Retinal pigment epithelial cell (primary cell): ENCODE measurements at regions not wholly inside any gene's neighbourhood (a gene's known extent, or its start where the extent isn't known, plus 50 kb on each side); places are given as distances from the start of the nearest gene placed in this dataset.

Experiments used
- DNase-seq: peaks from one replicate; pipeline ENCODE4 v3.0.0-alpha.2; 2010; ENCODE audit warnings: low read depth
- H3K4me3 ChIP-seq: 2 replicates; pipeline ENCODE4 v1.5.1; 2011; ENCODE audit warnings: mild to moderate bottlenecking, low read length, control low read depth, moderate library complexity
- TF ChIP-seq, protein P1 (sequence below): conservative IDR thresholded peaks from 2 replicates; pipeline ENCODE4 v1.5.1; 2011; ENCODE audit warnings: low read depth, low read length, control low read depth, inconsistent platforms

- DNase-seq: no peak
- TF ChIP-seq, protein P1, sequence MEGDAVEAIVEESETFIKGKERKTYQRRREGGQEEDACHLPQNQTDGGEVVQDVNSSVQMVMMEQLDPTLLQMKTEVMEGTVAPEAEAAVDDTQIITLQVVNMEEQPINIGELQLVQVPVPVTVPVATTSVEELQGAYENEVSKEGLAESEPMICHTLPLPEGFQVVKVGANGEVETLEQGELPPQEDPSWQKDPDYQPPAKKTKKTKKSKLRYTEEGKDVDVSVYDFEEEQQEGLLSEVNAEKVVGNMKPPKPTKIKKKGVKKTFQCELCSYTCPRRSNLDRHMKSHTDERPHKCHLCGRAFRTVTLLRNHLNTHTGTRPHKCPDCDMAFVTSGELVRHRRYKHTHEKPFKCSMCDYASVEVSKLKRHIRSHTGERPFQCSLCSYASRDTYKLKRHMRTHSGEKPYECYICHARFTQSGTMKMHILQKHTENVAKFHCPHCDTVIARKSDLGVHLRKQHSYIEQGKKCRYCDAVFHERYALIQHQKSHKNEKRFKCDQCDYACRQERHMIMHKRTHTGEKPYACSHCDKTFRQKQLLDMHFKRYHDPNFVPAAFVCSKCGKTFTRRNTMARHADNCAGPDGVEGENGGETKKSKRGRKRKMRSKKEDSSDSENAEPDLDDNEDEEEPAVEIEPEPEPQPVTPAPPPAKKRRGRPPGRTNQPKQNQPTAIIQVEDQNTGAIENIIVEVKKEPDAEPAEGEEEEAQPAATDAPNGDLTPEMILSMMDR: no peak
- H3K4me3 ChIP-seq: no peak overlapping the region
Observed at GRCh38 chr18:4641771-4642368, 186.8 kb upstream of the DLGAP1 start.

DNA sequence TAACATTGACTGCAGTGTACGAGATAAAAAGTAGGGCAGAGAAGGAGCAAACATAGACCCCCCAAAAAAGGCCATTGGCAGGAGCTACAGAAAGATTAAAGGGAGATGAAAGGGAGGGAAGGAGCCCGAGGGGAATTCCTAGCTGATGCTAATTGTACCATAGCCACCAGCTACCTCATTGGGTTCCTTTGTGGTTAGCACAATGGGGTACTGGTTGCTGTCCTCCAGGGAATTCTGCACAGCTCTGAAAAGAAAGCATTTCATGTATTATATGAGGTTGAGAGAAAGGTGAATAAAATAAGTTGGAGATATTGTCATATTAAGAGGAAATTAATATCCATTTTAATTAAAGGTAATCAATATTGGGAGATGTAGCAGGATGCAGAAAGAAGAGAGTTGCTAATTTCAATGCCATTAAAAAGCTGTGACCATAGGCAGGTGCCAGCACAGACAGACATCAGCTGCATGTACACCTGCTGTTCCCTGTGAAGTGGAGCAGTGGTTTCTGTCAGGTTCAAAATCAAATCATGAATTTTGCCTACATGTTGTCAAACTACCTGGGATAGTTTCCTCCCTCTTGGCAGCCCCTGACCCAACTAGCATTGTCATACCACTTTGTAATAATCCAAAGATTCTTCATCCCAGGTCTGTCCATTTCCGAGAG lies 185.4 kb upstream of the DLGAP1 start:
- TF ChIP-seq, protein P1: no peak
- DNase-seq: no peak
- no peak overlapping the region for H3K4me3 ChIP-seq

DNA sequence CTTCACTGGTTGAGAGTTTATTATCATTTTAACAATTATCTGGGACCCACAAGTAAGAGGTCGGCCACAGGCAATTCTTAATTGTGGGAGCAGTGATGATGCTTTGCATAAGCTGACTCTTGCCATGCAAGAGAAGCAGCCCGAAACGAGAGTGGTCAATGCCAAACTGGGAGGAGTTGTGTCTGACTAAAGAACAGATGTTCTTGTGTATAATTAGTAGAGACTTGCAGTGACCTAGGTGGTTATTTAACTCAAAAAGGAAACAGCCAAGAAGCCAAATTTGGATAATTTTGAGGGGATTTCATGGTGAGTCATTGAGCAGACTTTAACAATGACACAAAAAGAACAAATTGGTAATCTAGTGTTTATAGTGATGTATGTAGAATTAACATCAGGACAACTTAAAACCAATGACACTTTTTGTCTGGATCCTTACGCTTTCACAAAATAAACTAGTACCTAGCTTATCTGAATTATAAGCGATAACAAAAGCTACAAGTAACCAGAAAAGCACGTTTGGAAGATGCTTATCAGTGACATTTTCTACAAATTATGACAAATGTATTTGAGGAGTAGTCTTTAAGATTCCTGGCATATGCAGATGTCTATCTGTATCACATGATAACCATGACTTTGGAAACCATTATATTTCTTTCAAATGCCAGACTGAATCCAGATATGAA lies 184.7 kb upstream of the DLGAP1 start:
- no peak for DNase-seq
- TF ChIP-seq, protein P1: no peak
- no peak overlapping the region for H3K4me3 ChIP-seq

DNA sequence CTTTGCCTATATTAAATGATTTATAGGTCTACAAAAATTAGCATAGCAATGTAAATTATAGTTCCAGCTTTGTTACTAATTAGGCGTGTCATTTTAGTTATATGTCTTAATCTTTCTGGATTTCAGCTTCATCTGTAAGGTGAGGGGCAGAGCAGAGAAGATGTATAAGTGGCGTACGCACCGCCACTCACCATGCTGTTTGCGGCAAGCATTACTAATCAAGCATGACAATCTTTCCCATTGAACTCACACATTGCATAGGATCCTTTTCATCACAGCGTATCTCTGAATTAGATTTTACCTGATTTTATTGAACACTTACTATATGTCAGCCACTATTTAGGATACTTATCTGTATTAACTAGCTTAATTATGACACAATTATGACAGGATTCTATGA lies 183.6 kb upstream of the DLGAP1 start:
- no peak for DNase-seq
- TF ChIP-seq, protein P1: no peak
- no peak overlapping the region for H3K4me3 ChIP-seq

- TF ChIP-seq, protein P1: no peak
- DNase-seq: no peak
- H3K4me3 ChIP-seq: no peak overlapping the region
Observed at GRCh38 chr18:4637876-4638275, 182.8 kb upstream of the DLGAP1 start.

DNA sequence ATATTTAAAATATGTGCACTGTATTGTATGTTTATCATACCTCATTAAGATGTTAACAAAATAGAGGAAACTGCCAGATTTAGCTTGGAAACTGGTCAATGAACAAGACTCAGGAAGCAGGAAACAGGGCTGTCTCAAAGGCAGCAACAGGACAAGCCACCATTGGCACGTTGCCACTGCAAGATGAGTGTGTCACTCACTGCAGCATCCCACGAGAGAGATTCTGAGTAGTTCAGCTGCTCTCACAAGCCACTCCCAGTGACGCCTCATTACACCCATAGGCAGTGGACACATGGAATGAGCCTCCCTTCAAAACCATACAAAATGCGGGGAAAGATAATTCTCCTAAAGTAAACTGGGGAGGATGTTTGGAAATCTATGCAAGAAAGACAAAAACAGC lies 181.9 kb upstream of the DLGAP1 start:
- TF ChIP-seq, protein P1: no peak
- no peak overlapping the region for H3K4me3 ChIP-seq
- DNase-seq: no peak
